Fibroblast of the aortic adventitia (primary cell): ENCODE measurements at regions not wholly inside any gene's neighbourhood (a gene's known extent, or its start where the extent isn't known, plus 50 kb on each side); places are given as distances from the start of the nearest gene placed in this dataset.

Experiments used
- DNase-seq: peaks from one replicate; pipeline ENCODE4 v3.0.0-alpha.2; 2010; ENCODE audit warnings: low read depth
- H3K4me3 ChIP-seq: 2 replicates; pipeline ENCODE4 v1.5.1; 2011; ENCODE audit warnings: low read depth, mild to moderate bottlenecking, control low read depth, low read length, moderate library complexity
- CTCF ChIP-seq: IDR thresholded peaks from 2 replicates; pipeline ENCODE4 v1.5.1; 2011; ENCODE audit warnings: mild to moderate bottlenecking, low read length, control low read depth, inconsistent platforms; ENCODE audit not compliant: insufficient read depth

DNA sequence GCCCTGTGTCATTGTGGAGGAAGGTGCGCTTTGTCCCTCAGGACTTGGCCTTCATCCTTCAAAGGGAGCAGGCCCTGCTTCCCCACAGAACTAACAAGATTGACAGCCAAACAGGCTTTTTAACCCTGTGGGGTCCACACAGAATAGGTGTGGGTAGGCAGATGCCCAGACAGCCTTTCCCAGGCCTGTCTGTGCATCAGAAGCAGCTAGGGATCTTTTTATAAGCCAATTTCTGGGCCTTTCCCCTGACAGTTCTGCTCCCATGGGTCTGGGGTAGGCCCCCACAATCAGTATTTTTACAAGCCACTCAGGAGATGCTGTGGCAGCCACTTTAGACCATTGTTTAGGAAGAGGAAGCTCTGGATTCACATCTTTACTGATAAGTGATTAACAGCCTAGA is 69.2 kb downstream of the MRPL46 start:
- no peak for TF ChIP-seq CTCF
- H3K4me3 ChIP-seq = no peak overlapping the region
- no peak for DNase-seq

DNA sequence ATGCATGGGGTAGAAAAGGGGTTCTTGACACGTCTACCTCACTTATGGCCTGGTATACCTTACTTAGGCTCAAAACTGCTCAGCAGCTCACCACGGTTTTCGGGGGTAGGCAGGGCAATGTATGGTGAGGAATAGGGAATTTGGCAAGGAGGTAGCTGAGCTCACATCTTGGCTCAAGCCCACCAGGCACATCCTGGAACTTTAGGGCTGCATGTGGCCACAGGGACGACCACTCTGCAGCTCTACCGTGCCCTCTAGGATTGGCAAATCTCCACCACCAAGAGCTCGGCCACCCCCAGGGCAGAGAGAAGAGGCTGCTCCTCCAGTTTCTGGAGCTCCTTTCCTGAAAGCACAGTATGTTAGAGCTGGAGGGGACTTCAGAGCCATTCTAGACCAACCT is 69.7 kb downstream of the MRPL46 start:
- TF ChIP-seq CTCF = no peak
- H3K4me3 ChIP-seq = no peak overlapping the region
- DNase-seq = no peak

DNA sequence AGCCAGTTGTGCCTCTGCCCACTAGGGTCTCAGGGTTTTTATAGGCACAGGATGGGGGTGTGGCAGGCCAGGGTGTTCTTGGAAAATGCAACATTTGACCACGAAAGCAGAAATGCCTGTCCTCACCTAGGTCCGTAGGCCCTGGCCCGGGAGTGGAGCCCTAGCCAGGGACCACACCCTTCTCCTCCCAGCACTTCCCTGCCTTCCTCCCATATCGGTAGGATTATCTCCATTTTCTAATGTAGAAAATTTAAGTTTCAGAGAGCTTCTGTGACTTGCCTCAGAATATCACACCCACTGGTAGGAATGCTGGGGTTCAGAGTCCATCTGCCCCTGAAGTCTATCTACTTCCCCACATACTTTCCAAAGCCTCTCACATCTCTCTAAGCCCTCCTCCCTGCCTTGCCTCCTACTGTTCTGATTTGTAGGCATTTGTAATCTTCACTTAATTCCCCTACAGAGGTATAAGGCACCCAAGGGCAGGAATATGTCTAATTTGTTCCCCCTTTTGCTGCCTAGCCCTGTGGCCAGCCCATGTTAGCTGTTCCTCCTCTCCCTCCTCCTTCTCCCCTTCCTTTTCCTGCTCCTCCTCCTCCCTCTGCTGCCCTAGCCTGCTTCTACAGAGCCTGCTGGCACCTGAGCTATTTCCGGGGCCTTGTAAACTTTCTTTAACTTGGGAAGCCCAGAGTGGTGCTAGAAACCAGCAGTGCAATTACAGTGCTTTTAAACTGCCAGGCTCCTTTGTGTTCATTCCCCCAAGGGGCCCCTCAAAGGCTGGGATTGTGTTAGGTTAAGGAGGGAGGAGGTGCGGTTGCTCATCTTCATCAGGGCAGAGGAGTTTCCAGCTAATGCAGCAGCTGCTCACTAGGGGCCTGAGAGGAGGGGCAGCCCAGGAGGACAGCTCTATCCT is 71.1 kb downstream of the MRPL46 start:
- no peak for TF ChIP-seq CTCF
- DNase-seq = no peak
- no peak overlapping the region for H3K4me3 ChIP-seq

DNA sequence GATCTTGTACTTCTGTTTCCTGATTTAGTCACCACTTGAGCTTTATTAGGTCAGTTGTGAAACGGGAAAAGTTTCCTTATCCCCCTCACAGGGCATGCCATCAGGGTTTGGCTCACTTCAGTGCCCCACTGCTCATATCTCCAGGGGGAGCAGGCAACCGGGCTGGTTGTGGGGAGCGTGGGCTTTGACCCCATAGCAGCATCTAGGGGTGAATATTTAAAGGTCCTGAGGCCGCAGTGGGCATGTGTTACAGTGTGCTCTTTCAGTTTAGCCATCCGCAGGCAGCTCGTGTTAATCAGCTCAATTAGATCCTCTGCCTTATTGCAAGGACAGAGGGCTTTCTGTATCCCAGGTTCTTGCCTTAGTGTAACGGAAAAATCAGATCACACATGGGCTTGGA is 71.9 kb downstream of the MRPL46 start:
- no peak for TF ChIP-seq CTCF
- no peak for DNase-seq

DNA sequence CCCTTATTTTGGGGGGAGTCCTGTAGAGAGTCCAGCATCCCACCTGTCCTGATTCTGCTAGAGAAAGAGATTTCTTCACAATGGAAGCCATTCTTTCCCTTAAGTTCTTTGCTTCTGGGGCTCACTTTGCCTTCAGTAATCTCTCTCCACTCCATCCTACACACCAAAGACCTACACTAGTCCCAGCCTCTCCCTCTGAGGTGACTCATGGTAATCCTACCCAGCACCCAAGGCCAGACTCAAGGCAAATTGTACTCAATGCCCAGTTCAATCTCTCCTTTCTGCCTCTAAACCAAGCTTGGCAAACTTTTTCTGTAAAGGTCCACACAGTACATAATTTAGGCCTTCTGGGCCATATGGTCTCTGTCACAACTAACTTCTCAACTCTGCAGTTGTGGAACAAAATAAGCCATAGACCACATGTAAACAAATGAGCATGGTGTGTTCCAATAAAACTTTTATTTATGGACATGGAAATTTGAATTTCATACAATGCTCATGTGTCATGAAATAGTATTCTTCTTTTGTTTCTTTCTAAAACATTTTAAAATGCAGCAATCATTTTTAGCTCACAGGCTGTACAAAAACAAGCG is 72.5 kb downstream of the MRPL46 start:
- no peak for TF ChIP-seq CTCF
- no peak overlapping the region for H3K4me3 ChIP-seq
- DNase-seq = peak; percentile 48

More for the DNA sequence above, 71.9 kb downstream of the MRPL46 start:
- H3K4me3 ChIP-seq = no peak overlapping the region

- no peak for TF ChIP-seq CTCF
- H3K4me3 ChIP-seq = no peak overlapping the region
- DNase-seq = peak; percentile 20
These were observed 73.3 kb downstream of the MRPL46 start for GRCh38 chr15:88393719-88394519.
